Pancreas (tissue), 10 donors: ENCODE measurements at regions not wholly inside any gene's neighbourhood (a gene's known extent, or its start where the extent isn't known, plus 50 kb on each side); places are given as distances from the start of the nearest gene placed in this dataset.

Experiments used
- ATAC-seq, 4 donors: fragments of 200-7000 bp; cut with Tn5 transposase; one replicate each; pipeline versions ENCODE4 v1.8.0 to v1.9.1; 2020; ENCODE audit warnings: mild to moderate bottlenecking in 4 of 4, moderate library complexity in 4 of 4
- DNase-seq, 6 donors: peaks; one replicate each; pipeline ENCODE4 v3.0.0-alpha.2; 2020
- FAIRE-seq: peaks from 2 replicates; lab custom pipeline; 2012; peaks lifted over from hg19 to GRCh38; lab: Jason Lieb, UNC
- H3K27ac ChIP-seq, 4 donors: fragments of 200-600 bp; sonication (generic); 1 replicate in 3 of 4; 2 replicates in 1 of 4; pipeline versions ENCODE4 v1.5.0 to v1.8.0; 2020
- H3K27me3 ChIP-seq, 4 donors: fragments of 200-600 bp; one replicate each; pipeline ENCODE4 v1.8.0; 2021
- H3K36me3 ChIP-seq, 3 donors: fragments of 200-600 bp; sonication (generic) in 1 of 3; one replicate each; pipeline versions ENCODE4 v1.5.0 to v1.8.0; 2020 to 2021
- H3K4me1 ChIP-seq, 3 donors: fragments of 200-600 bp; one replicate each; pipeline ENCODE4 v1.8.0; 2021
- H3K4me3 ChIP-seq, 4 donors: fragments of 200-600 bp; sonication (generic) in 2 of 4; one replicate each; pipeline versions ENCODE4 v1.5.0 to v1.8.0; 2020 to 2021
- H3K9me3 ChIP-seq, 4 donors: fragments of 200-600 bp; one replicate each; pipeline ENCODE4 v1.8.0; 2021
- CTCF ChIP-seq, 4 donors: fragments of 200-600 bp; sonication (generic) in 3 of 4; IDR thresholded peaks; one replicate each; pipeline versions ENCODE4 v1.5.0 to v1.8.0; 2021; ENCODE audit warnings: antibody characterized with exemption in 4 of 4
- WGBS, 2 donors: extraction: QIAGEN DNeasy Blood & Tissue Kit; methylation state at CpG; one replicate each; pipeline ENCODE4 v1.1.7; 2013; 5-methylcytosine and 5-hydroxymethylcytosine counted together
- intact Hi-C, 3 donors: fragments of 100-400 bp; cut with DNase I; formaldehyde crosslinking; loops; one replicate each; pipeline versions ENCODE4 v1.11.1 to v1.14.2; 2022
- donor health status: healthy with polysubstance abuse.
- donor health status: DM: no; HTN: no; CAD: no; lungs with moderate emphysema.
- donor health status: DM: no; HTN: no; CAD: no.
- donor health status: control.
- donor health status: control.
- donor health status: Bipolar disorder and iron deficiency.
- donor health status: DM: yes; HTN: yes; CAD: no.
- donor health status: DM: no; HTN: no; CAD: no.
- donor health status: DM: no; HTN: no; CAD: no.
- donor health status: DM: yes; HTN: yes; CAD: no.

- Histone ChIP-seq H3K27me3 (no peaks in the 10 kb centered on the region), H3K9me3 (no peaks in the 10 kb centered on the region), H3K4me3 (no peak overlapping the region), H3K4me1 (no peaks in the 10 kb centered on the region), H3K27ac (no peak overlapping the region), H3K36me3 (no peaks in the 10 kb centered on the region)
- 66% methylated on average over 10 of the region's 10 CpGs for WGBS, 2 donors
- intact Hi-C loops, result no loop called here
- DNase-seq, result no peak
- no peak for ATAC-seq
- FAIRE-seq, result no peak
- TF ChIP-seq CTCF (IDR thresholded peaks at IDR 0.05), result no peak
Measured at GRCh38 chr3:55337641-55338180, 149.4 kb downstream of the WNT5A start.

GRCh38 chr3:55333923-55334322 is 153.2 kb downstream of the WNT5A start:
- no peak for FAIRE-seq
- no peak for TF ChIP-seq CTCF (IDR thresholded peaks at IDR 0.05)
- DNase-seq, result no peak
- ATAC-seq, result no peak
- intact Hi-C loops, result no loop called here
- Histone ChIP-seq H3K36me3 (no peaks in the 10 kb centered on the region), H3K4me1 (no peaks in the 10 kb centered on the region), H3K4me3 (no peak overlapping the region), H3K27me3 (no peaks in the 10 kb centered on the region), H3K27ac (no peak overlapping the region), H3K9me3 (no peaks in the 10 kb centered on the region)

GRCh38 chr3:55333046-55333445 is 154.1 kb downstream of the WNT5A start:
- DNase-seq, result no peak
- Histone ChIP-seq H3K36me3 (no peaks in the 10 kb centered on the region), H3K27ac (no peak overlapping the region), H3K27me3 (no peaks in the 10 kb centered on the region), H3K4me3 (no peak overlapping the region), H3K4me1 (no peaks in the 10 kb centered on the region), H3K9me3 (no peaks in the 10 kb centered on the region)
- TF ChIP-seq CTCF (IDR thresholded peaks at IDR 0.05), result no peak
- ATAC-seq, result no peak
- 66 to 67% methylated on average over 4 of the region's 4 CpGs for WGBS, 2 donors
- FAIRE-seq, result no peak
- intact Hi-C loops, result no loop called here

- Histone ChIP-seq H3K4me1 (no peaks in the 10 kb centered on the region), H3K9me3 (no peaks in the 10 kb centered on the region), H3K4me3 (no peak overlapping the region), H3K27ac (no peak overlapping the region), H3K36me3 (no peaks in the 10 kb centered on the region), H3K27me3 (no peaks in the 10 kb centered on the region)
- intact Hi-C loops, result no loop called here
- no peak for TF ChIP-seq CTCF (IDR thresholded peaks at IDR 0.05)
- ATAC-seq (no peak), DNase-seq (no peak), FAIRE-seq (no peak)
- 76% methylated on average over 8 of the region's 8 CpGs for WGBS, 2 donors
Measured at GRCh38 chr3:55332176-55332575, 154.9 kb downstream of the WNT5A start.

GRCh38 chr3:55331524-55331923 is 155.6 kb downstream of the WNT5A start:
- Histone ChIP-seq H3K4me3 (no peak overlapping the region), H3K27me3 (no peaks in the 10 kb centered on the region), H3K36me3 (no peaks in the 10 kb centered on the region), H3K4me1 (no peaks in the 10 kb centered on the region), H3K27ac (no peak overlapping the region), H3K9me3 (no peaks in the 10 kb centered on the region)
- intact Hi-C loops, result no loop called here
- 68 to 71% methylated on average over 2 of the region's 2 CpGs for WGBS, 2 donors
- FAIRE-seq (no peak), DNase-seq (no peak), ATAC-seq (no peak)
- TF ChIP-seq CTCF (IDR thresholded peaks at IDR 0.05), result no peak
